Ascending aorta (tissue), 2 donors: ENCODE measurements at regions not wholly inside any gene's neighbourhood (a gene's known extent, or its start where the extent isn't known, plus 50 kb on each side); places are given as distances from the start of the nearest gene placed in this dataset.
"Not testable (repeated sequence)": the region's sequence is repeated elsewhere in the genome, so short reads cannot be mapped to it uniquely, and the experiment has no call there.

Experiments used
- DNase-seq, 2 donors: peaks; one replicate each; pipeline ENCODE4 v3.0.0-alpha.2; 2019; ENCODE audit warnings: low spot score in 2 of 2
- H3K27ac ChIP-seq, 2 donors: fragments of 200-600 bp; sonication (generic); one replicate each; pipeline ENCODE4 v1.5.1; 2016 to 2017; ENCODE audit warnings: mild to moderate bottlenecking in 1 of 2
- H3K27me3 ChIP-seq: fragments of 200-600 bp; sonication (generic); one replicate; pipeline ENCODE4 v1.5.1; 2017
- H3K36me3 ChIP-seq, 2 donors: fragments of 200-600 bp; sonication (generic); one replicate each; pipeline ENCODE4 v1.5.1; 2016
- H3K4me1 ChIP-seq, 2 donors: fragments of 200-600 bp; sonication (generic); one replicate each; pipeline ENCODE4 v1.5.1; 2016 to 2017; ENCODE audit warnings: mild to moderate bottlenecking in 1 of 2
- H3K4me3 ChIP-seq, 2 donors: fragments of 200-600 bp; sonication (generic); one replicate each; pipeline ENCODE4 v1.5.1; 2016 to 2017; ENCODE audit warnings: mild to moderate bottlenecking in 1 of 2
- H3K9me3 ChIP-seq, 2 donors: fragments of 200-600 bp; sonication (generic); one replicate each; pipeline ENCODE4 v1.5.1; 2016
- CTCF ChIP-seq, 3 experiments: fragments of 200-600 bp in 2 of 3; fragments of 450-650 bp in 1 of 3; sonication (generic) in 2 of 3; IDR thresholded peaks; one replicate each; pipeline ENCODE4 v1.5.1; 2016 to 2019; ENCODE audit warnings: antibody characterized with exemption in 3 of 3, mild to moderate bottlenecking in 1 of 3, moderate library complexity in 1 of 3
- intact Hi-C: fragments of 100-400 bp; cut with DNase I; formaldehyde crosslinking; loops from one replicate; pipeline ENCODE4 v1.15.1; 2023

GRCh38 chr6:71091167-71091566 lies 134.3 kb upstream of the B3GAT2 start:
- no peak for TF ChIP-seq CTCF (IDR thresholded peaks at IDR 0.05)
- Histone ChIP-seq H3K36me3 (no peaks in the 10 kb centered on the region), H3K4me3 (no peak overlapping the region), H3K27ac (no peak overlapping the region), H3K9me3 (no peaks in the 10 kb centered on the region), H3K27me3 (no peaks in the 10 kb centered on the region), H3K4me1 (no peaks in the 10 kb centered on the region)
- DNase-seq: no peak
- intact Hi-C loops: no loop called here

DNA sequence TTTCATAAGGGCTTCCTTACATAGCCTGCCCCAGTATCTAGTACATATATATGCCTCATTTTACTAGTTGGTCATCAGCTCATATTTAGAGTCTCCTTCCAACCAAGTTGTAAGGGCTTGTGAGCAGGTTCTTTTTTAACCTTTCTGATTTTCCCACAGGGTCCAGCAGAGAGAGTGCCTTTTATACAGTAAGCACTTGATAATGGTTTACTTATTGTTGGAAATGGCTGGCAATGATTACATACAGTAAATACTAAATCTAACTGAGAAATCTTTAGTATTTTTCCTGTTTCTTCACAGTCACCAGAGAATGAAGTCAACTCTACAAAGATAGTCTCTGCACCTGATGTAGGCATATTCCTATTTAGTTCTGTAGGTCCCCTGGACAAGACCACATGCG lies 135.1 kb upstream of the B3GAT2 start:
- Histone ChIP-seq H3K4me3 (no peak overlapping the region), H3K36me3 (no peaks in the 10 kb centered on the region), H3K4me1 (no peaks in the 10 kb centered on the region), H3K27ac (no peak overlapping the region), H3K27me3 (no peaks in the 10 kb centered on the region), H3K9me3 (no peaks in the 10 kb centered on the region)
- intact Hi-C loops: no loop called here
- DNase-seq: no peak
- no peak for TF ChIP-seq CTCF (IDR thresholded peaks at IDR 0.05)

- H3K27ac ChIP-seq, intact Hi-C loops, DNase-seq, H3K9me3 ChIP-seq, H3K36me3 ChIP-seq, H3K4me1 ChIP-seq, H3K4me3 ChIP-seq, H3K27me3 ChIP-seq: not testable (repeated sequence)
Observed at GRCh38 chr6:71097264-71097663, 140.4 kb upstream of the B3GAT2 start.

DNA sequence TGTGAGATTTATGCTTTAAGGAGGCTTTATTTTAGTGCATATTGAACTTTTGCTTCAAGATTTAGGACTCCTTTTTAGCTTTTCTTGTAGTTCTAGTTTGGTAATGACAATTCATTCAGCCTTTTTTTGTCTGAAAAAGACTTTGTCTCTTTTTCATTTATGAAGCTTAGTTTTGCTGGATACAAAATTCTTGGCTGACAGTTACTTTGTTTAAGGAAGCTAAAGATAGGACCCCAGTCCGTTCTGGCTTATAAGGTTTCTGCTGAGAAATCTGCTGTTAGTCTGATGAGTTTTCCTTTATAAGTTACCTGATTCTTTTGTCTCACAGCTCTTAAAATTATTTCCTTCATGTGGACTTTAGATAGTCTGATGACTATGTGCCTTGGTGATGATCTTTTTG lies 142.8 kb upstream of the B3GAT2 start:
- Histone ChIP-seq H3K9me3 (peaks cover 5 to 8% of the 10 kb centered on the region in 2 donors), H3K27me3 (no peaks in the 10 kb centered on the region), H3K4me1 (no peaks in the 10 kb centered on the region), H3K4me3 (no peak overlapping the region), H3K36me3 (no peaks in the 10 kb centered on the region), H3K27ac (no peak overlapping the region)
- no peak for DNase-seq
- intact Hi-C loops: no loop called here
- TF ChIP-seq CTCF (IDR thresholded peaks at IDR 0.05): no peak

GRCh38 chr6:71103130-71103529 lies 146.3 kb upstream of the B3GAT2 start:
- intact Hi-C loops: no loop called here
- peaks cover 5 to 8% of the 10 kb centered on the region in 2 donors for H3K9me3 ChIP-seq
- no peak for TF ChIP-seq CTCF (IDR thresholded peaks at IDR 0.05)
- no peak overlapping the region for H3K4me3 ChIP-seq
- H3K4me1 ChIP-seq: peaks cover 0 to 5% of the 10 kb centered on the region in 2 donors
- no peaks in the 10 kb centered on the region for H3K27me3 ChIP-seq
- H3K27ac ChIP-seq: no peak overlapping the region
- H3K36me3 ChIP-seq: no peaks in the 10 kb centered on the region
- DNase-seq: no peak

- Histone ChIP-seq H3K9me3 (peaks cover 5 to 8% of the 10 kb centered on the region in 2 donors), H3K4me1 (peaks cover 0 to 9% of the 10 kb centered on the region in 2 donors), H3K27me3 (no peaks in the 10 kb centered on the region), H3K4me3 (no peak overlapping the region), H3K27ac (no peak overlapping the region), H3K36me3 (no peaks in the 10 kb centered on the region)
- TF ChIP-seq CTCF (IDR thresholded peaks at IDR 0.05): no peak
- DNase-seq: no peak
- intact Hi-C loops: no loop called here
Observed at GRCh38 chr6:71103641-71104040, 146.8 kb upstream of the B3GAT2 start.
